Ammon's horn (tissue), 1 donor: ENCODE measurements at regions not wholly inside any gene's neighbourhood (a gene's known extent, or its start where the extent isn't known, plus 50 kb on each side); places are given as distances from the start of the nearest gene placed in this dataset.
"Not testable (repeated sequence)": the region's sequence is repeated elsewhere in the genome, so short reads cannot be mapped to it uniquely, and the experiment has no call there.

Source experiments
- DNase-seq: peaks from one replicate; pipeline ENCODE4 v3.0.0-alpha.2; 2016; ENCODE audit warnings: low spot score

GRCh38 chr3:146382386-146382785, 87.0 kb downstream of the PLSCR2 start:
- no peak for DNase-seq

GRCh38 chr3:146380046-146380445, 89.3 kb downstream of the PLSCR2 start:
- no peak for DNase-seq

- DNase-seq, result no peak
Measured at GRCh38 chr3:146375219-146375618, 94.1 kb downstream of the PLSCR2 start.

- DNase-seq, result no peak
Measured at GRCh38 chr3:146374146-146374545, 95.2 kb downstream of the PLSCR2 start.

GRCh38 chr3:146371902-146372301, 97.5 kb downstream of the PLSCR2 start:
- DNase-seq, result no peak

GRCh38 chr3:146368882-146369523, 100.4 kb downstream of the PLSCR2 start:
- DNase-seq, result no peak

- DNase-seq, result no peak
Measured at GRCh38 chr3:146359841-146360240, 108.9 kb upstream of the PLSCR4 start.

GRCh38 chr3:146354421-146354820, 103.5 kb upstream of the PLSCR4 start:
- not testable (repeated sequence) for DNase-seq

- DNase-seq, result no peak
Measured at GRCh38 chr3:146350852-146351251, 99.9 kb upstream of the PLSCR4 start.

- DNase-seq, result no peak
Measured at GRCh38 chr3:146345900-146346299, 95.0 kb upstream of the PLSCR4 start.

- DNase-seq, result no peak
Measured at GRCh38 chr3:146343551-146343950, 92.6 kb upstream of the PLSCR4 start.

- no peak for DNase-seq
Measured at GRCh38 chr3:146342989-146343388, 92.1 kb upstream of the PLSCR4 start.

GRCh38 chr3:146339349-146339748, 88.4 kb upstream of the PLSCR4 start:
- DNase-seq, result no peak

GRCh38 chr3:146337991-146338390, 87.1 kb upstream of the PLSCR4 start:
- DNase-seq, result no peak

GRCh38 chr3:146335386-146335785, 84.5 kb upstream of the PLSCR4 start:
- no peak for DNase-seq

- DNase-seq, result peak; percentile 8
Measured at GRCh38 chr3:146334151-146334550, 83.2 kb upstream of the PLSCR4 start.

GRCh38 chr3:146331967-146332366, 81.1 kb upstream of the PLSCR4 start:
- no peak for DNase-seq

- peak; percentile 53 for DNase-seq
Measured at GRCh38 chr3:146326875-146327543, 76.1 kb upstream of the PLSCR4 start.

- no peak for DNase-seq
Measured at GRCh38 chr3:146325170-146325569, 74.3 kb upstream of the PLSCR4 start.

- no peak for DNase-seq
Measured at GRCh38 chr3:146322216-146322817, 71.4 kb upstream of the PLSCR4 start.

GRCh38 chr3:146314871-146315270, 64.0 kb upstream of the PLSCR4 start:
- no peak for DNase-seq

GRCh38 chr3:146313746-146314111, 62.8 kb upstream of the PLSCR4 start:
- no peak for DNase-seq

GRCh38 chr3:146313031-146313745, 62.3 kb upstream of the PLSCR4 start:
- DNase-seq, result no peak
